CD4-positive, CD25-positive, alpha-beta regulatory T cell (primary cell): ENCODE measurements at regions not wholly inside any gene's neighbourhood (a gene's known extent, or its start where the extent isn't known, plus 50 kb on each side); places are given as distances from the start of the nearest gene placed in this dataset.
"Not testable (repeated sequence)": the region's sequence is repeated elsewhere in the genome, so short reads cannot be mapped to it uniquely, and the experiment has no call there.

Source experiments
- ATAC-seq, 2 donors: fragments of 150-1000 bp; cut with Tn5 transposase; one replicate each; pipeline ENCODE4 v1.10.0; 2021; ENCODE audit warnings: low read depth in 2 of 2, moderate number of reproducible peaks in 2 of 2, moderate library complexity in 1 of 2
- DNase-seq, 3 donors: peaks; one replicate each; pipeline versions ENCODE4 v3.0.0 to v3.0.0-alpha.2; 2012 to 2022; ENCODE audit warnings: mixed read lengths in 1 of 3
- H3K27ac ChIP-seq: one replicate; pipeline ENCODE4 v1.7.0; 2013; ENCODE audit warnings: mild to moderate bottlenecking, low read length; ENCODE audit not compliant: insufficient read depth, poor library complexity, severe bottlenecking
- H3K27me3 ChIP-seq: one replicate; pipeline ENCODE4 v1.7.0; 2013; ENCODE audit warnings: low read length; ENCODE audit not compliant: control insufficient read depth, insufficient read depth
- H3K36me3 ChIP-seq: one replicate; pipeline ENCODE4 v1.7.0; 2013; ENCODE audit warnings: mild to moderate bottlenecking, low read length, moderate library complexity; ENCODE audit not compliant: control insufficient read depth, insufficient read depth
- H3K4me1 ChIP-seq: 2 replicates; pipeline ENCODE4 v1.7.0; 2013; ENCODE audit warnings: mild to moderate bottlenecking, low read length; ENCODE audit not compliant: insufficient read depth, control insufficient read depth, poor library complexity, severe bottlenecking
- H3K4me3 ChIP-seq: one replicate; pipeline ENCODE4 v1.7.0; 2013; ENCODE audit warnings: low read depth, mild to moderate bottlenecking, low read length, moderate library complexity
- H3K9me3 ChIP-seq, 2 experiments: 1 replicate in 1 of 2; 2 replicates in 1 of 2; pipeline ENCODE4 v1.7.0; 2013; ENCODE audit warnings: low read length in 2 of 2, mild to moderate bottlenecking in 1 of 2, moderate library complexity in 1 of 2; ENCODE audit not compliant: control insufficient read depth in 2 of 2
- H3K27ac Mint-ChIP-seq, 3 donors: one replicate each; pipeline ENCODE4 v1.8.0; 2020 to 2022; ENCODE audit warnings: mild to moderate bottlenecking in 3 of 3, mixed read lengths in 3 of 3, moderate library complexity in 2 of 3
- H3K27me3 Mint-ChIP-seq: one replicate; pipeline ENCODE4 v1.8.0; 2022; ENCODE audit warnings: mild to moderate bottlenecking, mixed read lengths
- H3K36me3 Mint-ChIP-seq: one replicate; pipeline ENCODE4 v1.8.0; 2020; ENCODE audit warnings: mixed read lengths
- H3K4me1 Mint-ChIP-seq, 4 donors: one replicate each; pipeline ENCODE4 v1.8.0; 2020 to 2022; ENCODE audit warnings: mixed read lengths in 4 of 4, mild to moderate bottlenecking in 1 of 4
- H3K4me3 Mint-ChIP-seq, 4 donors: one replicate each; pipeline ENCODE4 v1.8.0; 2020 to 2022; ENCODE audit warnings: mild to moderate bottlenecking in 4 of 4, mixed read lengths in 4 of 4, moderate library complexity in 3 of 4
- H3K9me3 Mint-ChIP-seq, 7 donors: one replicate each; pipeline ENCODE4 v1.8.0; 2020 to 2022; ENCODE audit warnings: mixed read lengths in 7 of 7, mild to moderate bottlenecking in 3 of 7, moderate library complexity in 2 of 7

GRCh38 chr2:90235452-90235851 lies 1544.0 kb downstream of the RPIA start:
- not testable (repeated sequence) for DNase-seq, H3K27ac ChIP-seq, ATAC-seq, H3K4me3 Mint-ChIP-seq, H3K9me3 Mint-ChIP-seq, H3K9me3 ChIP-seq, H3K36me3 ChIP-seq, H3K27ac Mint-ChIP-seq, H3K36me3 Mint-ChIP-seq, H3K27me3 ChIP-seq, H3K4me1 Mint-ChIP-seq, H3K27me3 Mint-ChIP-seq, H3K4me1 ChIP-seq, H3K4me3 ChIP-seq

GRCh38 chr2:90237923-90238361 lies 1546.5 kb downstream of the RPIA start:
- H3K27ac ChIP-seq, H3K4me1 ChIP-seq, H3K27me3 ChIP-seq, H3K27ac Mint-ChIP-seq, H3K9me3 ChIP-seq, H3K4me3 Mint-ChIP-seq, H3K36me3 ChIP-seq, H3K4me1 Mint-ChIP-seq, H3K9me3 Mint-ChIP-seq, DNase-seq, ATAC-seq, H3K4me3 ChIP-seq, H3K27me3 Mint-ChIP-seq, H3K36me3 Mint-ChIP-seq: not testable (repeated sequence)

GRCh38 chr2:90238505-90239230 lies 1547.2 kb downstream of the RPIA start:
- not testable (repeated sequence) for H3K9me3 ChIP-seq, H3K4me1 Mint-ChIP-seq, H3K27me3 ChIP-seq, H3K27ac ChIP-seq, H3K27ac Mint-ChIP-seq, H3K9me3 Mint-ChIP-seq, H3K27me3 Mint-ChIP-seq, H3K4me3 Mint-ChIP-seq, ATAC-seq, H3K36me3 Mint-ChIP-seq, H3K36me3 ChIP-seq, H3K4me3 ChIP-seq, H3K4me1 ChIP-seq, DNase-seq

- not testable (repeated sequence) for H3K9me3 ChIP-seq, H3K36me3 ChIP-seq, H3K36me3 Mint-ChIP-seq, H3K4me1 Mint-ChIP-seq, H3K9me3 Mint-ChIP-seq, ATAC-seq, H3K4me3 Mint-ChIP-seq, H3K27ac ChIP-seq, H3K27me3 ChIP-seq, H3K27me3 Mint-ChIP-seq, H3K4me3 ChIP-seq, H3K4me1 ChIP-seq, DNase-seq, H3K27ac Mint-ChIP-seq
Observed at GRCh38 chr2:90239769-90240168, 1548.3 kb downstream of the RPIA start.

GRCh38 chr2:90244902-90245765 lies 1553.7 kb downstream of the RPIA start:
- not testable (repeated sequence) for H3K27me3 Mint-ChIP-seq, H3K36me3 ChIP-seq, H3K27me3 ChIP-seq, DNase-seq, H3K9me3 Mint-ChIP-seq, H3K9me3 ChIP-seq, H3K4me1 Mint-ChIP-seq, ATAC-seq, H3K4me3 Mint-ChIP-seq, H3K27ac Mint-ChIP-seq, H3K36me3 Mint-ChIP-seq, H3K4me3 ChIP-seq, H3K27ac ChIP-seq, H3K4me1 ChIP-seq

- H3K27ac Mint-ChIP-seq, H3K4me3 ChIP-seq, DNase-seq, ATAC-seq, H3K27me3 ChIP-seq, H3K27ac ChIP-seq, H3K36me3 Mint-ChIP-seq, H3K27me3 Mint-ChIP-seq, H3K4me3 Mint-ChIP-seq, H3K4me1 ChIP-seq, H3K9me3 ChIP-seq, H3K36me3 ChIP-seq, H3K4me1 Mint-ChIP-seq, H3K9me3 Mint-ChIP-seq: not testable (repeated sequence)
Observed at GRCh38 chr2:90248400-90248799, 1556.9 kb downstream of the RPIA start.

GRCh38 chr2:90250350-90250749 lies 1558.9 kb downstream of the RPIA start:
- not testable (repeated sequence) for H3K9me3 Mint-ChIP-seq, H3K36me3 ChIP-seq, ATAC-seq, H3K4me1 ChIP-seq, H3K4me3 Mint-ChIP-seq, H3K27ac ChIP-seq, H3K9me3 ChIP-seq, H3K27me3 Mint-ChIP-seq, H3K27me3 ChIP-seq, H3K4me3 ChIP-seq, DNase-seq, H3K4me1 Mint-ChIP-seq, H3K27ac Mint-ChIP-seq, H3K36me3 Mint-ChIP-seq

- not testable (repeated sequence) for H3K4me3 ChIP-seq, H3K27me3 Mint-ChIP-seq, H3K4me1 Mint-ChIP-seq, H3K27ac Mint-ChIP-seq, DNase-seq, H3K36me3 Mint-ChIP-seq, H3K9me3 ChIP-seq, H3K36me3 ChIP-seq, H3K27ac ChIP-seq, H3K4me1 ChIP-seq, H3K4me3 Mint-ChIP-seq, ATAC-seq, H3K27me3 ChIP-seq
- H3K9me3 Mint-ChIP-seq: peaks cover 0 to 11% (median 0%) of the 10 kb centered on the region in 7 donors
Observed at GRCh38 chr2:90251576-90251975, 1560.1 kb downstream of the RPIA start.
